ENCODE measurements at regions not wholly inside any gene's neighbourhood (a gene's known extent, or its start where the extent isn't known, plus 50 kb on each side); places are given as distances from the start of the nearest gene placed in this dataset.

DNA sequence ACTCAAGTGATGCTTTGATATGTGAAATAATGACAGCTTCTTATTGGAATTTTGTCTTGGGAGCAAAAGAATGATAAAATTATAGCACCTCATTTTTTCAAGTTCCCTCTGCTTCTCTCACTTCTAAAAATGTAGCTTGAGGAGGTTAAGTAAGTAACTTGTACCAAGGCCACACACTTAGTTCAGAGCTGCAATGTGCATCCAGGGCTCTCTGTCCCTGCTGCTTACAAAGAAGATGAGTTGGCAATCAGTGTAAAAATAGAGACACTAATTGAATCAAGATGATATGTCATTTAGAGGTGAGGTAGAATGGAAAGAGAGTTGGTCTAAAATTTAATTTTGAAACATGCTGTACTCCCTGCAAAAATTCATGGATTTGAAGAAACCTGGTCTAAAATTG, 312.0 kb upstream of the TNP1 start:
- Histone ChIP-seq H3K27ac (no peak overlapping the region), H3K4me1 (ENCODE audit: control insufficient read depth in 1 of 2, insufficient read depth in 1 of 2, low read depth in 1 of 2, low read length in 1 of 2) (no peaks in the 10 kb centered on the region), H3K9me3 (no peaks in the 10 kb centered on the region), H3K4me3 (ENCODE audit: low read depth in 1 of 2, low read length in 1 of 2) (no peak overlapping the region), H3K27me3 (peaks cover 9% of the 10 kb centered on the region), H3K36me3 (no peaks in the 10 kb centered on the region)
- TF ChIP-seq, protein P1, sequence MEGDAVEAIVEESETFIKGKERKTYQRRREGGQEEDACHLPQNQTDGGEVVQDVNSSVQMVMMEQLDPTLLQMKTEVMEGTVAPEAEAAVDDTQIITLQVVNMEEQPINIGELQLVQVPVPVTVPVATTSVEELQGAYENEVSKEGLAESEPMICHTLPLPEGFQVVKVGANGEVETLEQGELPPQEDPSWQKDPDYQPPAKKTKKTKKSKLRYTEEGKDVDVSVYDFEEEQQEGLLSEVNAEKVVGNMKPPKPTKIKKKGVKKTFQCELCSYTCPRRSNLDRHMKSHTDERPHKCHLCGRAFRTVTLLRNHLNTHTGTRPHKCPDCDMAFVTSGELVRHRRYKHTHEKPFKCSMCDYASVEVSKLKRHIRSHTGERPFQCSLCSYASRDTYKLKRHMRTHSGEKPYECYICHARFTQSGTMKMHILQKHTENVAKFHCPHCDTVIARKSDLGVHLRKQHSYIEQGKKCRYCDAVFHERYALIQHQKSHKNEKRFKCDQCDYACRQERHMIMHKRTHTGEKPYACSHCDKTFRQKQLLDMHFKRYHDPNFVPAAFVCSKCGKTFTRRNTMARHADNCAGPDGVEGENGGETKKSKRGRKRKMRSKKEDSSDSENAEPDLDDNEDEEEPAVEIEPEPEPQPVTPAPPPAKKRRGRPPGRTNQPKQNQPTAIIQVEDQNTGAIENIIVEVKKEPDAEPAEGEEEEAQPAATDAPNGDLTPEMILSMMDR (IDR thresholded peaks at IDR 0.05), result no peak

DNA sequence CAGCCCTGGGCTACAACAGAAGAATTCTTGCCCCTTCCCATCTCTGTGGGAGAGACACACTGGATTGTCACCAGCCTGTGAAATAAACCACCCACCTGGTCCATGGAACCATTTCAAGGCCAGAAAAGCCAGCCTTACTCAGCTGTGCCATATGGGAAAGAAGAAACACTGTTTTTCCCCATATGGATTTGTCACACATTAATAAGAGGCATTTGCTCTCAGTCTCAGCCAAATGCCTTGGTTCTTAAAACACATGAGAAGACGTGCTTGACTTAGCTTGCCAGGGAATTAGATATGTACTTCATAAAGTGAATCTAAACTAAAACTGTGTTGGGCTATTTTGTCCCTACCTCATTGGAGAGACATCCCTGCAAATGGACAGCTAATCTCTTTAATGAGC, 308.6 kb upstream of the TNP1 start:
- Histone ChIP-seq H3K27ac (no peak overlapping the region), H3K27me3 (peaks cover 9% of the 10 kb centered on the region), H3K4me1 (ENCODE audit: control insufficient read depth in 1 of 2, insufficient read depth in 1 of 2, low read depth in 1 of 2, low read length in 1 of 2) (no peaks in the 10 kb centered on the region), H3K4me3 (ENCODE audit: low read depth in 1 of 2, low read length in 1 of 2) (no peak overlapping the region), H3K36me3 (no peaks in the 10 kb centered on the region), H3K9me3 (no peaks in the 10 kb centered on the region)
- TF ChIP-seq, protein P1 (IDR thresholded peaks at IDR 0.05), result no peak

DNA sequence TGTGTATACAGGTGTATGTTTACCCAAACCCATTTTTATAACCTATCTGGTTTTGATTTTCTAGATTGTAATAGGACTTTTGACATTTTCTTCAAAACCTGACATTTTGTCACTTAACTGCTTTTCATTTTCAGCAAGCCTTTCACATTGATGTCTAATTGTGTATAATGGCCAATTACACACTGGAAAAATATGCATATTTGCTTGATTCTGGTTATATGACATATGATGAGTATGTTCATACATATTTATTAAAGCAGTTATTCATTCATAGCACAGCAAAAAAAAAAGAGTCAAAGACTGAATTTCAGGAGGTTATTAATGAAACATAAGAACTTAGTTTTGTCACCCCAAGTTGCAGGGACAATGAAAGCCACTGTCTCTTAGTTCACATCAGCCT, 307.7 kb upstream of the TNP1 start:
- Histone ChIP-seq H3K9me3 (no peaks in the 10 kb centered on the region), H3K4me1 (ENCODE audit: control insufficient read depth in 1 of 2, insufficient read depth in 1 of 2, low read depth in 1 of 2, low read length in 1 of 2) (no peaks in the 10 kb centered on the region), H3K27me3 (peaks cover 11% of the 10 kb centered on the region), H3K4me3 (ENCODE audit: low read depth in 1 of 2, low read length in 1 of 2) (no peak overlapping the region), H3K27ac (no peak overlapping the region), H3K36me3 (no peaks in the 10 kb centered on the region)
- TF ChIP-seq, protein P1 (IDR thresholded peaks at IDR 0.05), result no peak

DNA sequence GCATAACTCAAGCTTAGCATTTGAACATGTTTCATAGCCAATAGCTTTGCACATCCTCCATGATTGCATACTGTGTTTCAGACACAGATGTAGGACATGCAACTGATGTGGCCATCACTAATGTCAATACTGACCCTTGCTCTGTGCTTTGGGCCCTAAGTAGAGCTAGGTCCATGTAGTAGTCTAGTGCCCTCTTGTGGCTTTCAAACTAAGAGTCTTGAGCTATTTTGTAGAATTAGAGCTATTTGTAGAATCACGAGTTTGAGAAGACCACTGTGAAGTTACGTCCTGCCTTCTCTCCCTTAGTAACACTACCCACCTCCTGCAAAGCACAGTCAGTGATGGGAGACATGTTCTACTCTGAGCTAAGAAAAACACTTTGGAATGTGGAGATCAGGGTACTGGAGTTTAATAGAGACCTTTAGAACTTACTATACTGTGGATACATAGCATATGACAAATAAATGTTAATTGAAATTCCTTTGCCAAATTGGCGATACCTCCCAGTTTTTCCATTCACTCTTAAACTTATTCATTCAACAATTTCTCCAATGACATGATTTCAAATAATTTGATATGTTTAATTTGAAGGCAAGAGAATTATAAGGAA, 306.5 kb upstream of the TNP1 start:
- TF ChIP-seq, protein P1 (IDR thresholded peaks at IDR 0.05), result no peak
- Histone ChIP-seq H3K9me3 (no peaks in the 10 kb centered on the region), H3K4me3 (ENCODE audit: low read depth in 1 of 2, low read length in 1 of 2) (no peak overlapping the region), H3K27me3 (peaks cover 23% of the 10 kb centered on the region), H3K27ac (no peak overlapping the region), H3K36me3 (no peaks in the 10 kb centered on the region), H3K4me1 (ENCODE audit: control insufficient read depth in 1 of 2, insufficient read depth in 1 of 2, low read depth in 1 of 2, low read length in 1 of 2) (no peaks in the 10 kb centered on the region)

DNA sequence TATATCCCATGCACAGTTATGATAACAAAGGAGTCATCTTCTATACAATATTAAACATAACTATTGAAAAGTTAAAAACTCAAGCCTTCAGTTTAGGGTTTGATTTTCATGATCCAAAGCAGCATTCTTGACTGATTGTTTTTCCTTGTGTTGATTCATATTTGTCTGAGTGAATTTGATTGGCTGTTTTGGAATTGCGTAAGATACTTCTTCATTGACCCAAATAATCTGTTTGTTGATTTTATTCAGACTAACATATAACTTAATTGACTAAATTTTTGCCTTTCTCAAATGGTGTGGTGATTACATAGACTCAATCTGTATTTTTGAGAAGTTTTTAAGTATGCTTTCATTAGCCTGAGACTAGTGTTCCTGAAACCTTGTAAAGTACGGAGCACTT, 305.7 kb upstream of the TNP1 start:
- H3K27me3 ChIP-seq, result peaks cover 29% of the 10 kb centered on the region

More for the DNA sequence above, 305.7 kb upstream of the TNP1 start:
- Histone ChIP-seq H3K9me3 (no peaks in the 10 kb centered on the region), H3K4me3 (ENCODE audit: low read depth in 1 of 2, low read length in 1 of 2) (no peak overlapping the region), H3K27ac (no peak overlapping the region), H3K4me1 (ENCODE audit: control insufficient read depth in 1 of 2, insufficient read depth in 1 of 2, low read depth in 1 of 2, low read length in 1 of 2) (no peaks in the 10 kb centered on the region), H3K36me3 (no peaks in the 10 kb centered on the region)
- TF ChIP-seq, protein P1 (IDR thresholded peaks at IDR 0.05), result no peak

All from neutrophil (primary cell).